SH-SY5Y (cell line): ENCODE measurements at regions not wholly inside any gene's neighbourhood (a gene's known extent, or its start where the extent isn't known, plus 50 kb on each side); places are given as distances from the start of the nearest gene placed in this dataset.

Source experiments
- GATA2 ChIP-seq: IDR thresholded peaks from 2 replicates; pipeline ENCODE4 v1.6.1; 2011; ENCODE audit warnings: mild to moderate bottlenecking, low read depth, low read length
- GATA3 ChIP-seq: IDR thresholded peaks from 2 replicates; pipeline ENCODE4 v1.6.1; 2011; ENCODE audit warnings: low read depth, mild to moderate bottlenecking, low read length, moderate library complexity

GRCh38 chr14:89617481-89618329 lies 200.7 kb upstream of the FOXN3 start:
- TF ChIP-seq GATA2 = no peak
- TF ChIP-seq GATA3 = no peak
